Dermis blood vessel endothelial cell (primary cell): ENCODE measurements at regions not wholly inside any gene's neighbourhood (a gene's known extent, or its start where the extent isn't known, plus 50 kb on each side); places are given as distances from the start of the nearest gene placed in this dataset.

Source experiments
- DNase-seq: peaks from one replicate; pipeline ENCODE4 v3.0.0; 2010

DNA sequence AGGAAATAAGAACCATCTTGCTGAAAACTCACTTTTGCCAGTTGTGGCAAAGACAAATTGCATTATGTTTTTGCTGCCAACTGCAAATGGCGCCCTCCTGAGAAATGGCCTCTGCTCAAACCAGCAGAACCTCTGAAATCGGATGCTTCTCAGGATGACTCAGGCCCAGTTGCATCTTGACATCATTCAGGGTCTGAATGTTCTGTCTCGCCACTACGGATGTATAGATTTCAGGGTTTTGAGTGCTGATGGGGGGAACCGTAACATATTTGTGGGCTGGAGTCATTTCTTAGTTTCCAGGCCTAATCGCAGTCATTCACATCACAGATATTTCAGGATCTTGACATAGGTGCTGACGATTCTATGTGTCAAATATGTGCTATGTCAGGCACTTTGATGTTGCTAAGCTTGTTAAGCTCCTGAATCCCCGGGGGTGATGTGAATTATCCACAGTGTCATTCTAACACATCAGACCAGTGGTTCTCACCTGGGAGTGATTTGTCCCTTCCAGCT lies 207.1 kb downstream of the NFATC2 start:
- peak; percentile 17 for DNase-seq

- DNase-seq = no peak
Measured at GRCh38 chr20:51334609-51335008, 207.9 kb downstream of the NFATC2 start.

GRCh38 chr20:51333971-51334370 lies 208.5 kb downstream of the NFATC2 start:
- no peak for DNase-seq

GRCh38 chr20:51333446-51333845 lies 209.1 kb downstream of the NFATC2 start:
- no peak for DNase-seq

DNA sequence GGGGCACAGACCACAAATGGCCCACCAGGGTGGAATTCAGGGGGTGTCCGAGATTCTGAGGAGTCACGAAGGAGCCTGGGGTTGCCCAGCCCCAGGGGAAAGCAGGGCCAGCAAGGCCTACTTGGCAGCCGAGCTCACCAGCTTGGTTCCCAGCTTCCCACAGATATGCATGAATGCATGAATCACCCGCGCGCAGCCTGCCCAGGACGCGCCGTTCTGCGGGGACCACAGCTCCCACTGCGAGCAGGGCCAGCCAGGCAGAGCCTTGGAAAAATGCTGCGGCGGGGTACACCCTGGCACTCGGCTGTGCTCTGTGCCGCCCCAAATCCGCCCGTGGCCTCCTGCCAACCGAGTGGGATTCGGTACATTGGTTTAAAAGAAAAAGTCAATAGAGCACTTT lies 211.0 kb downstream of the NFATC2 start:
- no peak for DNase-seq

- no peak for DNase-seq
Measured at GRCh38 chr20:51329845-51330244, 212.7 kb downstream of the NFATC2 start.

DNA sequence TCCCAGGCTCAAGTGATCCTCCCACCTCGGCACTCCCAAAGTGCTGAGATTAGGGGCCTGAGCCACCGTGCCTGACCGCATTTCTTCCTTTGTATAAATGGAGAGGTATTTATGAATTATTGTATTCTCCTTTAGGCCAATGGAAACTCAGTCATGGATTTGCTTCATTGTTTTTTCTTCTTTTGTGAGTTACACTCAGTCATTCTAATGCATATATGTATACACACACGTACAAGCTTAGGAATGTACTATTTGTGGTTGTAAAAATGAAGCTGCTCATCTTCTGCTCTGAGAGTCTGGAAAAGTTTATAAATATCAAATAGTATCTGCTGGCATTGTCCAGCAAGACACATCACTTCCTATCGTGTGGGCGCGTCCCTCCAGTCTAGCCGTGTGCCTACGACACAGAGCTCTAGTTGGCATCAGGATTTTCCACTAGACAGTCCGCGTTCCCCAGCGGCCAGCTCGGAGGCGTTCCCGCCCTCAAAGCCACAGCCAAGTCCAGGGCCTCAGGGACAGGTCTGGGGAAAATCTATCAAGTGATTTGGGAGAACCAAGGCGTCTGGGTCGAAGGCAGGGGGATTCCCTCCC lies 215.2 kb downstream of the NFATC2 start:
- DNase-seq = peak; percentile 69

DNA sequence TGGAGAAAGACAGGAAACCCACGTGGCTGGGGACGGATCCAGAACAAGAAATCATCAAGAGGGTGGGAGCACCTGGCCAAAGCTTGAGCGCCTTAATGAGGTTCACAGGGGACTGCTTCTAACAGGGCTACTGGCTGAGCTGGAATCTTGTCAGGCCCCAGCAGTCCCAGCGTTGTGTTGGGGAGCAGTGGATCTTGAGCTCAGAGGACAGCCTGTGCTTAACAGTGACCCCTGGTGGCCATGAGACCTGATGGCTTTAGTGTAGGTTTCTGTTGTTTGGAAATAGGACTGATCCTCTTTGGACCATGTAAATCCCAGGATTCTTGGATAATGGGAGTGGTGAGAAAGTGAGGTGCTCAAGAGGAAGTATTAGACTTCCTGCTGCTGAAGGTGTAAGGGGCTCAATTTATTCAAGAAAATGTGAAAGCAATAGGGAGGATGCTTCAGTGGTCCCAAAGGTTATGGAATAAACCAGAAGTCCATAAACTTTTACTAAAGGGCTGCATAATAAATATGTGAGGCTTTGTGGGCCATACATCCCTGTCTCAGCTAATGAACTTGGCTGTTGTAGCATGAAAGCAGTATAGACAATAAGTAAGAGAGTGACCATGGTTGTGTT lies 216.2 kb downstream of the NFATC2 start:
- peak; percentile 51 for DNase-seq

GRCh38 chr20:51322164-51322707 lies 220.3 kb downstream of the NFATC2 start:
- no peak for DNase-seq

DNA sequence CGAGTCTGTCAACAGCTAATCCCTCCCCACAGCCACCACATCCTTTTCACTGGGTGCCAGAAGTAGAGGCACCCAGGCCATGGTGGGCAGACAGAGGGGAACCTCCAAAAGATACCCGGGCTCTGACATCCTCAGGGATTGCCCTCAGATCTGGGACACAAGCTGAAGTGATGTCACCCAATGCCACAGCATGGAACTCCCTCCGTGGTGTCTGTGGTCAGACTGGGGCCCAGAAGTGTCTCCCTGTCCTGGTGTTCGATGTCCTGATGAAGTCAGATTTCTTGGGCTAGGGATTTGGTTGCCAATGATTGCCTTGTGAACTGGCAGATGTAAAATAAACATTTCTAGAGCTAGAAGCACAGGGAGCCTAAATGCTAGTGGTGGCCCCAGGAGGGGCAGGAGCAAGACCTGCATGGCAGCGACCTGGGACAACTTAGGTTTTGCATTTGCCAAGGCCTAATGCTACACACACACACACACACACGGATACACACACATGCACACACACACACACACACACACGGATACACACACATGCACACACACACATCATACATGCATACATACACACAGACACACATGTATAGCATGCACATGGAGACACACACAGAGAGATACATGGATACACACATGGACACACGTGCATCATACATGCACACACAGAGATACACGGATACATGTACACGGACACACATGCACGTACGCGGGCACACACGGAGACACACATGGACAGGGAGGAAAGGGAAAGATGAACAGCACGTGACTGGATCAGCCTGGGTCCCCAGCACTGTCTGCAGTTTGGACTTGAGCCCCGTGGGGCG lies 221.0 kb downstream of the NFATC2 start:
- DNase-seq = no peak

GRCh38 chr20:51319522-51319921 lies 223.0 kb downstream of the NFATC2 start:
- no peak for DNase-seq

- DNase-seq = peak; percentile 65
Measured at GRCh38 chr20:51318058-51318949, 224.2 kb downstream of the NFATC2 start.

- DNase-seq = no peak
Measured at GRCh38 chr20:51315390-51315789, 227.1 kb downstream of the NFATC2 start.

DNA sequence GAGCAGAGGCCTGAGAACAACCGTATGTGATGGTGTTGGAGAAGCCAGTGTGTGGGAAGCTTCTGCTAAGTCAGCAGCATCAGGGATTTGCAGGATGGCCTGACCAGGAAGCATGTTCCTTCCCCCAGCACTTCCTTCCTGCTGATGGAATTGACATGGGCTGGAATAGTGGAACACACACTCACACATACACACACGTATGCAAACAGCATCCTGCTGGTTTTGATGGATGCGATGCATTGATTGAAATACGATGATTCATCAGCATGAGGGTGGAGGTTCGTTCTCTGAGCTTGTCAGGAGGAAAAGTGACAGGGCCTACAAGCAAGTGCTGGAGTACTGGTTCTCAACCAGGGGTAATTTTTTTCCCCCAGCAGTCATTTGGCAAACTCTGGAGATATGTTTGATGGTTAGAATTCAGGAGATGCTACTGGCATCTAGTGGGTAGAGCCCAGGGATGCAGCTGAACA lies 229.1 kb downstream of the NFATC2 start:
- peak; percentile 59 for DNase-seq

GRCh38 chr20:51312480-51312783 lies 230.1 kb downstream of the NFATC2 start:
- no peak for DNase-seq

DNA sequence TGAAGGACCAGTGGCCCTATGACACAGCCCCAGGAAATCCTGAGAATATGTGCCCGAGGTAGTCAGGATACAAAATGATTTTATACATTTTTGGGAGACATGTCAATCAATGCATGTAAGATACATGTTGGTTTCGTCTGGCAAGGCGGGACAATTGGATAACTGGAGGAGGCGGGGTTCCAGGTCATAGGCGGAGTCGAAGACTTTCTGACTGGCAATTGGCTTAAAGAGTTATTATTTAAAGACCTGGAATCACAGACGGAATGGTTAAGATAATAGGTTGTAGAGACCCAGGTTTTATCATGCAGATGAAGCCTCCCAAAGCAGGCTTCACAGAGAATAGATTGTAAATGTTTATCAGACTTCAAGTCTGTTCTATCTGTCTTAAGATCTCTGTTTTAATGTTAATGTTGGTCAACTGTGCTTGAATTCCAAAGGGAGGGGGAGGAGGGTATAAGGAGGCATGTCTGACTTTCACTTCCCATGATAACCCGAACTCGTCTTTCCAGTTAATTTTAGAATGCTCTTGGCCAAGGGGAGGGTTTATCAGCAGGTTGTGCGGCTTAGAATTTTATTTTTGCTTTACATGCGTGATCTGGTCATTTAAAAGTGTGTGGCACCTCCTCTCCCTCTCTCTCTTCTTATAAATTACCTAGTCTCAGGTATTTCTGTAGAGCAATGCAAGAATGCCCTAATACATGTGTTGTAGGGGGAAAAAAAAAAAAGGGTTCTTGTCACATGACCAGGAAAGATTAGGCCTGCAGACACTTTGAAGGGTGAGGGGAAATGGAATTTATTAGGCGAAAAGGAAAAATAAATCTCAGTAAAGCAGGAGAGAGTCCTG lies 230.7 kb downstream of the NFATC2 start:
- DNase-seq = no peak

- no peak for DNase-seq
Measured at GRCh38 chr20:51310216-51310615, 232.3 kb downstream of the NFATC2 start.

- DNase-seq = no peak
Measured at GRCh38 chr20:51309128-51309527, 233.4 kb downstream of the NFATC2 start.

GRCh38 chr20:51306521-51307358 lies 235.8 kb downstream of the NFATC2 start:
- peak; percentile 83 for DNase-seq

DNA sequence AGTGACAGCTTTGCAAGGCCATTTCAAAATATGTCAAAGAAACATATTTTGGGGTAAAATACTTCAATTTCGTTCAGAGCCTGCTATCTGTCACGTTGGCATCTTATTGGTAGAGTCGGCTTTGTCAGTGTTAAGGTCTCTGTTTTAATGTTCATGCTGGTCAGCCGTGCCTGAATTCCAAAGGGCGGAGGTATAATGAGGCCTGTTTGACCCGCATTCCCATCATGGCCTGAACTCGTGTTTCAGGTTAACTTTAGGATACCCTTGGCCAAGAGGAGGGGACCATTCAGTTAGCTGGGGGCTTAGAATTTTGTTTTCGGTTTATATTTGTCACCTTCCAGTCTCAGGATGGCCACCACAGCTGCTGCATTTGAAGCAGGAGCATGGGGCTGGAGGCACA lies 236.4 kb downstream of the NFATC2 start:
- no peak for DNase-seq
